Stomach smooth muscle (tissue), 2 donors: ENCODE measurements at regions not wholly inside any gene's neighbourhood (a gene's known extent, or its start where the extent isn't known, plus 50 kb on each side); places are given as distances from the start of the nearest gene placed in this dataset.

ENCODE experiments used
- H3K27ac ChIP-seq: one replicate; pipeline ENCODE4 v1.7.0; 2013; ENCODE audit warnings: mild to moderate bottlenecking, low read length, inconsistent platforms
- H3K27me3 ChIP-seq, 2 donors: one replicate each; pipeline ENCODE4 v1.7.0; 2013; ENCODE audit warnings: low read length in 2 of 2; ENCODE audit not compliant: insufficient read depth in 2 of 2, control insufficient read depth in 1 of 2
- H3K36me3 ChIP-seq, 2 donors: one replicate each; pipeline ENCODE4 v1.7.0; 2013; ENCODE audit warnings: low read length in 2 of 2; ENCODE audit not compliant: control insufficient read depth in 2 of 2, insufficient read depth in 2 of 2
- H3K4me1 ChIP-seq: one replicate; pipeline ENCODE4 v1.7.0; 2013; ENCODE audit warnings: low read length; ENCODE audit not compliant: control insufficient read depth, insufficient read depth
- H3K4me3 ChIP-seq, 2 donors: one replicate each; pipeline ENCODE4 v1.7.0; 2013; ENCODE audit warnings: low read length in 2 of 2
- H3K9ac ChIP-seq, 2 donors: one replicate each; pipeline ENCODE4 v1.7.0; 2013; ENCODE audit warnings: low read length in 2 of 2, mild to moderate bottlenecking in 1 of 2
- H3K9me3 ChIP-seq, 2 donors: one replicate each; pipeline ENCODE4 v1.7.0; 2013; ENCODE audit warnings: low read length in 2 of 2; ENCODE audit not compliant: control insufficient read depth in 2 of 2
- donor health status: healthy.
- donor health status: Pancreatic carcinoma.

GRCh38 chr7:15764851-15765382, 78.4 kb upstream of the MEOX2 start:
- H3K4me1 ChIP-seq, result no peaks in the 10 kb centered on the region
- H3K4me3 ChIP-seq, result no peak overlapping the region
- H3K27me3 ChIP-seq, result no peaks in the 10 kb centered on the region
- H3K9me3 ChIP-seq, result peaks cover 0 to 5% of the 10 kb centered on the region in 2 donors
- H3K27ac ChIP-seq, result no peak overlapping the region
- H3K36me3 ChIP-seq, result no peaks in the 10 kb centered on the region
- H3K9ac ChIP-seq, result no peak overlapping the region

- no peak overlapping the region for H3K4me3 ChIP-seq
- no peaks in the 10 kb centered on the region for H3K27me3 ChIP-seq
- H3K9ac ChIP-seq, result no peak overlapping the region
- H3K27ac ChIP-seq, result no peak overlapping the region
- peaks cover 0 to 4% of the 10 kb centered on the region in 2 donors for H3K9me3 ChIP-seq
- H3K4me1 ChIP-seq, result no peaks in the 10 kb centered on the region
- H3K36me3 ChIP-seq, result no peaks in the 10 kb centered on the region
Observed at GRCh38 chr7:15764010-15764409, 77.5 kb upstream of the MEOX2 start.

- Histone ChIP-seq H3K36me3 (no peaks in the 10 kb centered on the region), H3K9ac (no peak overlapping the region), H3K27me3 (no peaks in the 10 kb centered on the region), H3K27ac (no peak overlapping the region), H3K4me1 (peaks cover 2% of the 10 kb centered on the region), H3K9me3 (peaks cover 0 to 2% of the 10 kb centered on the region in 2 donors), H3K4me3 (no peak overlapping the region)
Observed at GRCh38 chr7:15757041-15758000, 70.8 kb upstream of the MEOX2 start.

- H3K4me1 ChIP-seq, result peaks cover 2% of the 10 kb centered on the region
- H3K27ac ChIP-seq, result no peak overlapping the region
Observed at GRCh38 chr7:15755061-15755460, 68.6 kb upstream of the MEOX2 start.

GRCh38 chr7:15753887-15754579, 67.5 kb upstream of the MEOX2 start:
- H3K4me3 ChIP-seq, result no peak overlapping the region
- H3K27ac ChIP-seq, result no peak overlapping the region
- H3K9ac ChIP-seq, result no peak overlapping the region
- peaks cover 2% of the 10 kb centered on the region for H3K4me1 ChIP-seq
- no peaks in the 10 kb centered on the region for H3K27me3 ChIP-seq
- H3K36me3 ChIP-seq, result no peaks in the 10 kb centered on the region
- H3K9me3 ChIP-seq, result peaks cover 0 to 2% of the 10 kb centered on the region in 2 donors

More at GRCh38 chr7:15755061-15755460, 68.6 kb upstream of the MEOX2 start:
- Histone ChIP-seq H3K4me3 (no peak overlapping the region), H3K9me3 (peaks cover 0 to 2% of the 10 kb centered on the region in 2 donors), H3K9ac (no peak overlapping the region), H3K36me3 (no peaks in the 10 kb centered on the region), H3K27me3 (no peaks in the 10 kb centered on the region)

- Histone ChIP-seq H3K4me1 (peaks cover 7% of the 10 kb centered on the region), H3K27me3 (no peaks in the 10 kb centered on the region), H3K36me3 (no peaks in the 10 kb centered on the region), H3K27ac (no peak overlapping the region), H3K9ac (no peak overlapping the region), H3K9me3 (peaks cover 0 to 2% of the 10 kb centered on the region in 2 donors), H3K4me3 (no peak overlapping the region)
Observed at GRCh38 chr7:15752377-15752776, 65.9 kb upstream of the MEOX2 start.

GRCh38 chr7:15751191-15751701, 64.8 kb upstream of the MEOX2 start:
- no peak overlapping the region for H3K27ac ChIP-seq
- no peak overlapping the region for H3K9ac ChIP-seq
- no peak overlapping the region for H3K4me3 ChIP-seq
- no peaks in the 10 kb centered on the region for H3K27me3 ChIP-seq
- H3K36me3 ChIP-seq, result no peaks in the 10 kb centered on the region
- peaks cover 0 to 2% of the 10 kb centered on the region in 2 donors for H3K9me3 ChIP-seq
- peaks cover 7% of the 10 kb centered on the region for H3K4me1 ChIP-seq

- Histone ChIP-seq H3K36me3 (no peaks in the 10 kb centered on the region), H3K9ac (no peak overlapping the region), H3K4me3 (no peak overlapping the region), H3K27ac (no peak overlapping the region), H3K27me3 (no peaks in the 10 kb centered on the region), H3K9me3 (no peaks in the 10 kb centered on the region), H3K4me1 (peaks cover 7% of the 10 kb centered on the region)
Observed at GRCh38 chr7:15750727-15751126, 64.2 kb upstream of the MEOX2 start.

GRCh38 chr7:15749631-15750030, 63.1 kb upstream of the MEOX2 start:
- Histone ChIP-seq H3K9me3 (no peaks in the 10 kb centered on the region), H3K9ac (no peak overlapping the region), H3K4me3 (no peak overlapping the region), H3K36me3 (no peaks in the 10 kb centered on the region), H3K4me1 (peaks cover 7% of the 10 kb centered on the region), H3K27me3 (no peaks in the 10 kb centered on the region), H3K27ac (no peak overlapping the region)

GRCh38 chr7:15747712-15748111, 61.2 kb upstream of the MEOX2 start:
- Histone ChIP-seq H3K9ac (no peak overlapping the region), H3K36me3 (no peaks in the 10 kb centered on the region), H3K9me3 (no peaks in the 10 kb centered on the region), H3K27me3 (no peaks in the 10 kb centered on the region), H3K4me1 (peaks cover 5% of the 10 kb centered on the region), H3K4me3 (no peak overlapping the region), H3K27ac (peak overlapping the region; percentile 26)
